Ectodermal cell (in vitro differentiated cells): ENCODE measurements at regions not wholly inside any gene's neighbourhood (a gene's known extent, or its start where the extent isn't known, plus 50 kb on each side); places are given as distances from the start of the nearest gene placed in this dataset.

Source experiments
- H3K27ac ChIP-seq: 2 replicates; pipeline ENCODE4 v1.7.0; 2013; ENCODE audit warnings: mild to moderate bottlenecking, low read depth, low read length; ENCODE audit not compliant: insufficient read depth, poor library complexity, severe bottlenecking
- H3K27me3 ChIP-seq: 2 replicates; pipeline ENCODE4 v1.7.0; 2013; ENCODE audit warnings: mild to moderate bottlenecking, low read length; ENCODE audit not compliant: insufficient read depth, control insufficient read depth, poor library complexity, severe bottlenecking
- H3K36me3 ChIP-seq: one replicate; pipeline ENCODE4 v1.7.0; 2013; ENCODE audit warnings: low read length; ENCODE audit not compliant: control insufficient read depth, insufficient read depth
- H3K4me1 ChIP-seq: one replicate; pipeline ENCODE4 v1.7.0; 2013; ENCODE audit warnings: low read length; ENCODE audit not compliant: control insufficient read depth, insufficient read depth
- H3K4me3 ChIP-seq: 2 replicates; pipeline ENCODE4 v1.7.0; 2013; ENCODE audit warnings: low read depth, low read length, control low read depth; ENCODE audit not compliant: insufficient read depth
- H3K9me3 ChIP-seq: 2 replicates; pipeline ENCODE4 v1.7.0; 2013; ENCODE audit warnings: mild to moderate bottlenecking, low read length, moderate library complexity; ENCODE audit not compliant: control insufficient read depth
- WGBS, 2 experiments: methylation state at CpG; one replicate each; pipeline ENCODE4 v1.1.7; 2013; ENCODE audit warnings: missing lambda C conversion rate in 2 of 2; 5-methylcytosine and 5-hydroxymethylcytosine counted together

DNA sequence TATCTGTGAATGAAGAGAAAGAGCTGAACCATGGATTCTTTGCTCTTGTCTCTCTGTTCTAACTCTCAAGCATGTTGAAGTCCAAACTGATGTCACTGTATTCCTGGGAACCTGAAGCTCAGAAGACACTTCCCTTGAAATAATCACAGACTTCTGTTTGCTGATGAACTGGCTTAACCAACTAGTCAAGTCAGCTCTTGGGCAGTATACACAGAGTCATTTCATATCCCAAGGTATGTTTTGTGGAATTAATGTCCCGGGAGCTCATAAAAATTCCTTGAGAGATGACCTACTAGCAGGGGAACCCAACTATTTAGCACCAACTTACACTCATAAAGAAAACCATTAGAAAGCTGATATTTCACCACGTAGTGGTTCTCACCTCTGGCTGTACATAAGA is 156.6 kb downstream of the NR4A2 start:
- H3K9me3 ChIP-seq, result no peaks in the 10 kb centered on the region
- H3K27me3 ChIP-seq, result no peaks in the 10 kb centered on the region
- WGBS, 2 experiments, result 67 to 95% methylated on average over 1 to 2 of the region's 2 CpGs
- no peak overlapping the region for H3K4me3 ChIP-seq
- H3K36me3 ChIP-seq, result no peaks in the 10 kb centered on the region
- H3K27ac ChIP-seq, result no peak overlapping the region
- H3K4me1 ChIP-seq, result no peaks in the 10 kb centered on the region

DNA sequence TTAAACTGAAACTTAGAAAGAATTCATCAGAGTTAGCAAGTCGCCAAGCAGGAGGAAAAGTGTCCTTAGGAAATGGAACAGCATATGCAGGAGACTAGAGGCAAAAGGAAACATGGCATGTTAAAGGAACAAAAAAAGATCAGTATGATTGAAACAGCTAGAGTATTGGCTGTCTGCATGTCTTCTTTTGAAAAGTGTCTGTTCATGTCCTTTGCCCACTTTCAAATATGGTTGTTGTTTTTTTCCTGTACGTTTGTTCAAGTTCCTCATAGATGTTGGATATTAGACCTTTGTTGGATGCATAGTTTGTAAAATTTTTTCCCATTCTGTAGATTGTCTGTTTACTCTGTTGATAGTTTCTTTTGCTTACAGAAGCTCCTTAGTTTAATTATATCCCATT is 161.6 kb downstream of the NR4A2 start:
- Histone ChIP-seq H3K4me3 (no peak overlapping the region), H3K27me3 (no peaks in the 10 kb centered on the region)
- 61 to 71% methylated on average over 2 of the region's 2 CpGs for WGBS, 2 experiments

DNA sequence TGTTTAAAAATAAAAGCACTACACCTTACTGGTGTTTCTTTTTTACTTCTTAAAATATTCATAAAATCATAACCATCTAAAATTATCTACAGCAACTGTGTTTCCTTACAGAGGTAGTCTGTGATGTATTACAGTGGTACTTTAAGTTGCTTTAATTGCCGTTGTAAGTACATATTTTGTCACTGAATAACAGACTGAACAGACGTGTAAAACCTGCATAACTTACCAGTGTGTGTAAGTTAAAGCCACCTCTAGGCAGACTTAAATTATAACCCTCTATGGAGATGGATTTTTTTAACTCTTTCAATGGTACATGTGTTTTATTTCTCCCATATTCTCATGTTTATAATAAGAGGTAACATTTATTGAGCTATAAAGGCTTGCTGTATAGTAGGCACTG is 166.8 kb downstream of the NR4A2 start:
- 92 to 100% methylated on average over 2 of the region's 2 CpGs for WGBS, 2 experiments
- no peaks in the 10 kb centered on the region for H3K27me3 ChIP-seq
- no peaks in the 10 kb centered on the region for H3K36me3 ChIP-seq
- H3K4me1 ChIP-seq, result no peaks in the 10 kb centered on the region
- H3K4me3 ChIP-seq, result no peak overlapping the region
- no peak overlapping the region for H3K27ac ChIP-seq
- H3K9me3 ChIP-seq, result no peaks in the 10 kb centered on the region

More for the DNA sequence above, 161.6 kb downstream of the NR4A2 start:
- Histone ChIP-seq H3K36me3 (no peaks in the 10 kb centered on the region), H3K27ac (no peak overlapping the region), H3K9me3 (no peaks in the 10 kb centered on the region), H3K4me1 (no peaks in the 10 kb centered on the region)

DNA sequence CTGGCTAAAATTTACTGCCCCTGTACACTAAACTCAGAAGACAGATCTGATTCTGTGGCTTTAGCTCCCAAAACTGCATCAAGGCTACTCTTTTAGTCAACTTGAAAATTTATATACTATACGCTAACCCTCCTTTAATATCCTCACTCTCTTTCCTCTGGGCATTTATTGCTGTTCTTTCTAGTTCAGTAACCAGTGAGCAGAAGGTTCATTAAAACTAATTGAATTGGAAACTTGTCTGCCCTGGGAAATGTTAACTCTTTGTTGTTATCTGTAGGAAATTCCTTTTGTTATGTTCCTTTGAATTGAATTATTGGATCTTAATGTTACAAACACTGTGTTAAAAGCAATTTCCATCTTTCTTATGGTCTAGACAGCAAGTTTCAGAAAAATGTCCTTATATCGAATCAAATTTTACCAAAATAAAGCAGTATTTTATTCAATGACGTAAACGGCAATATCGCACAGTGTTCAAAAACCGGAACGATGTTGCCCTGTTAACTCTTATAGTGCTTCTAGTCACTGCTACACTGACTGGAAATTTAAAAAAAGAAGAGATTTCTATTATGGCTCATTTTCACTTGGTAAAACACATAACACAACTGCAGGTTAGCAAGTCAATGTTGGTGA is 168.3 kb downstream of the NR4A2 start:
- Histone ChIP-seq H3K9me3 (no peaks in the 10 kb centered on the region), H3K27me3 (no peaks in the 10 kb centered on the region)
- WGBS, 2 experiments, result 94 to 96% methylated on average over 7 of the region's 7 CpGs

DNA sequence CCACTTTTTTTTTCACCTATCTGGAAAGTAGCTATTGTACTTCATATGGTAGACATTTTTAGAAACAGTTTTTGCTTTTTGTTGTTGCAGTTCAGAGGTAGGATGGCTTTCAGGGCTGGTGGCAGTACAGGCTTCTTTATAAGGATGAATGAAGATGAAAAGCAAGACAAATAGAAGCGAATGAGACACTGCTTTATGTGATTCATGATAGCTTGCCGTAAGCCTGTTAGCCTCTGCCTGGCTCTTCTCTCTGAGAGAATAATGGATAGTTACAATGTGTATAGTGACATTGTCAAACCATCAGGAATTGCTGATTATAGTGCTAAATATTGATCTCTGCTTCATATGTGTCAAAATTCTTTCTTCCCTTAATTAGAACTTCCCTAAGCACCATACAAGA is 173.7 kb downstream of the NR4A2 start:
- H3K9me3 ChIP-seq, result no peaks in the 10 kb centered on the region

More for the DNA sequence above, 168.3 kb downstream of the NR4A2 start:
- H3K4me1 ChIP-seq, result no peaks in the 10 kb centered on the region
- no peak overlapping the region for H3K27ac ChIP-seq
- H3K4me3 ChIP-seq, result no peak overlapping the region
- no peaks in the 10 kb centered on the region for H3K36me3 ChIP-seq

DNA sequence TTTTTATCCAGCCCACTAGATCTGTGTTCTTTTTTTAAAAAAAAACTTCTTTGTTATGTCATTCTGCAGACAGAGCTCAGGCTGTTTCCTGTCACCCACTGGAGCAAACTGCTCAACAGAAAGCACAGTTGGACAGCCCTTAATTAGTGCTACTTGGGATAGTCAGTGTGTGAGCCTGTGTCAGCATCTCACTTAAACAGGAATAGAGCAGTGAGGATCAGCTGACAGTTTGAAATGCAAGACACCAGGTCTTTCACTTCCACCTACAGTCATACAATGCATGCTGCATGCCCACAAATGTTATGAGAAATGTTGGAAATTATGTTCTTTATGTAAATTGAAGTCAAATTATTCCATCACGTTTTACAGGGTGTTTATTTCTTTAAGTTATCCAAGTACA is 174.9 kb downstream of the NR4A2 start:
- Histone ChIP-seq H3K27me3 (no peaks in the 10 kb centered on the region), H3K4me3 (no peak overlapping the region), H3K36me3 (no peaks in the 10 kb centered on the region), H3K27ac (no peak overlapping the region), H3K9me3 (no peaks in the 10 kb centered on the region), H3K4me1 (peaks cover 4% of the 10 kb centered on the region)
- no CpG with 5 or more reads among the region's 1 CpG for WGBS, 2 experiments

More for the DNA sequence above, 173.7 kb downstream of the NR4A2 start:
- Histone ChIP-seq H3K4me3 (no peak overlapping the region), H3K27me3 (no peaks in the 10 kb centered on the region), H3K36me3 (no peaks in the 10 kb centered on the region), H3K27ac (no peak overlapping the region), H3K4me1 (peaks cover 4% of the 10 kb centered on the region)
- 91 to 98% methylated on average over 2 of the region's 2 CpGs for WGBS, 2 experiments

DNA sequence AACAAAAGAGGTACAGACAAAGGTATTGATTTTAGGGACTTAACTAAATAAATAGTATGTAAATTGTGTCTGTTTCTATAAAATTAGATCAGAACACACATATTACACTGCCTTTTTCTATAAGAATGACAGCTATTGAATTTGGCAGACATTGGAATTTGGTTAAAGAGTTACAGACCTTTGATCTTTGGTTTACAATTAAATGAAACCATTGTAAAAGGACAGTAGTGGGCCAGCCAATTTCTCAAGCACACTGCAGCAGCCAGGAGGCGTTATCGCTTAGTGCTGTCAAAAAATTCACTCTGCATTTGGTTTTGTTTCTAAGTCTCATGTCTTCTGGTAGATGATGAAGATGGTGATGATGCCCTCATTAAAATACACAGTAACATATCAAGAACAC is 175.9 kb downstream of the NR4A2 start:
- Histone ChIP-seq H3K9me3 (no peaks in the 10 kb centered on the region), H3K4me1 (peaks cover 4% of the 10 kb centered on the region), H3K4me3 (no peak overlapping the region), H3K27ac (no peak overlapping the region), H3K36me3 (no peaks in the 10 kb centered on the region), H3K27me3 (no peaks in the 10 kb centered on the region)
- 28 to 43% methylated on average over 2 of the region's 2 CpGs for WGBS, 2 experiments

DNA sequence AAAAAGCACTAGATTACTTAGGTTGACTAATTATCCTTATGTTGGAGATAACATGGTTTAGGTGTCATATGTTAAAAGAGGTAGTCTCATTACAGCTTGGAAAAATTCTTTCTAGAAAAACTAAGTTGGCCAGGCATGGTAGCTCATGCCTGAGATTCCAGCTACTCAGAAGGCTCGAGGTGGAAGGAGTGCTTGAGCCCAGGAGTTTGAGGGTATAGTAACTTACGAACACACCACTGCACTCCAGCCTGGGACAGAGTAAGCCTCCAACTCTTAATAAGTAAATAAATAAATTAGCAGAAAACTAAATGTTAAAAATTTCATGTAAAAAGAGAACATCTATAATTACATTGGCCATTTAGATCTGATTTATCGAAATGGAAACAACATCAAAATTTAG is 177.2 kb downstream of the NR4A2 start:
- peaks cover 4% of the 10 kb centered on the region for H3K4me1 ChIP-seq
- H3K4me3 ChIP-seq, result no peak overlapping the region
- H3K27ac ChIP-seq, result no peak overlapping the region
- H3K36me3 ChIP-seq, result no peaks in the 10 kb centered on the region
- H3K9me3 ChIP-seq, result no peaks in the 10 kb centered on the region
- no peaks in the 10 kb centered on the region for H3K27me3 ChIP-seq
- 84 to 85% methylated on average over 1 to 2 of the region's 3 CpGs for WGBS, 2 experiments

DNA sequence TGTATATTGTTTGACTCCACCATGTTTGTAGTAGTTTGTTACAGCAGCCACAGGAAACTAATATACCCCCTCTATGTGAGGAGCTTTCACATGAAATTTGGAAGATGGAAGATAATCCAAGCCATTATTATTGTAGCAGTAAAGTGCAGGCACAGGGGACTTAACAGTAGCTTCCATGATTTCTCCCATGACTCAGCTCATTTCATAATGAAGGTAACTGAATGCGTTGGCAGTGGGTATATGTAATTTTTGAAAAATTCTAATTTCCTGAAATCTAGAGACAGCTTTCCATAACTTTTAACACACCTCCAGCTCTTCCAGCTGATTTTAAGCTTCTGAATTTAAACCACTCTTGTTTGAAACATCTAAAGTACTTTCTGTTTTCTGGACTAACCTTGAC is 181.2 kb downstream of the NR4A2 start:
- H3K4me3 ChIP-seq, result no peak overlapping the region
- WGBS, 2 experiments, result no CpG with 5 or more reads among the region's 1 CpG
- H3K9me3 ChIP-seq, result no peaks in the 10 kb centered on the region
- no peaks in the 10 kb centered on the region for H3K36me3 ChIP-seq
- no peaks in the 10 kb centered on the region for H3K4me1 ChIP-seq
- H3K27ac ChIP-seq, result no peak overlapping the region
- H3K27me3 ChIP-seq, result no peaks in the 10 kb centered on the region

DNA sequence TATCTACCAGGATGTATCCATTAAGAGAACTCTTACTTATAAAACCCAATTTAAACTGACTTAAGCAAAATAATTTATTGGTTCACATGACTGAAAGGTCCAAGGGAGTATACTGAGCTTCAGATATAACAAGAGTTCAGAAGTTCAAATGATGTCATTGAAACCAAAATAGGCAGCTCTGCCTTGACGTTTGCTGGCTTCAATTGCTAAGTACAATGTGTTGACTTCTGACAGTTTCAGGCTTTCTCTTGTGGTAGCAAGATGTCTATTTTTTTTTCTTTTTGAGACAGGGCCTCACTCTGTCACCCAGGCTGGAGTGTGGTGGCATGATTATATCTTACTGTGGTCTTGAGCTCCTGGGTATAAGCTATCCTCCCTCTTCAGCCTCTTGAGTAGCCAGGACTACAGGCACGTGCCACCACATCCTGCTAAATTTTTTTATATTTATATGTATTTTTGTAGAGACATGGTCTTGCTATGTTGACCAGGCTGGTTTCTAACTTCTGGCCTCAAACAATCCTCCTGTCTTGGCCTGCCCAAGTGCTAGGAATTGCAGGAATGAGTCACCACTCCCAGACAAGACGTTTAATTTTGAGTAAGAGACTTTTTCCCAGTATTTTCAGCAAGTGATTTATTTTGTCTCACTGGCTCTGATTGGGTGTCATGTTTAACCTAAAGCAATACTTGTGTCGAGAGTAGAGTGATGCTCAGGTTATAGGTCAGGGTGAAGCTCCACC is 184.8 kb downstream of the NR4A2 start:
- WGBS, 2 experiments, result 87 to 94% methylated on average over 3 of the region's 4 CpGs
- Histone ChIP-seq H3K4me3 (no peak overlapping the region), H3K27ac (no peak overlapping the region)

More for the DNA sequence above, 184.8 kb downstream of the NR4A2 start:
- no peaks in the 10 kb centered on the region for H3K27me3 ChIP-seq
- no peaks in the 10 kb centered on the region for H3K36me3 ChIP-seq
- H3K4me1 ChIP-seq, result no peaks in the 10 kb centered on the region
- no peaks in the 10 kb centered on the region for H3K9me3 ChIP-seq
